ENCODE measurements at regions not wholly inside any gene's neighbourhood (a gene's known extent, or its start where the extent isn't known, plus 50 kb on each side); places are given as distances from the start of the nearest gene placed in this dataset.
"Not testable (repeated sequence)": the region's sequence is repeated elsewhere in the genome, so short reads cannot be mapped to it uniquely, and the experiment has no call there.

DNA sequence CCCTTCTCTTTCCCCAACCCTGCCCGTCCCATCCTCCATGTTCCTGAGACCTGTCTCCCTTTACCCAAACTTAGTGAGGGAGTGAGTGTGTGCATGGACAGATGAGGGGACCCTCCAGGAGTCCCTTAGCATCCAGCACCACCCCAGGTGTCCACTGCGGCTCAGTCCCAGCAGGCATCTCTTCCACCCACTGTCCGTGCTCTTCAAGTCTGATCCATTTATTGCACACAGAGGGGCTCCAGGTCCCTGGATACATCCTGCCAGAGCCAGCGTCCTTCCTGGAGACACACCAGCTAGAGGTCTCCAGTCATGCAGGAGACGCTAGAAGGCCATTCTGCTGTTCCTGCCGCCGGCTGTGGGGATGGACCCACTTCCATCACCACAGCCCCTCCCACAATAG is 239.2 kb downstream of the ADGRD1 start:
- H3K27me3 Mint-ChIP-seq (ENCODE audit: low read depth), result peaks cover 35% of the 10 kb centered on the region
- H3K4me1 Mint-ChIP-seq, result no peaks in the 10 kb centered on the region
- TF ChIP-seq, protein P1, sequence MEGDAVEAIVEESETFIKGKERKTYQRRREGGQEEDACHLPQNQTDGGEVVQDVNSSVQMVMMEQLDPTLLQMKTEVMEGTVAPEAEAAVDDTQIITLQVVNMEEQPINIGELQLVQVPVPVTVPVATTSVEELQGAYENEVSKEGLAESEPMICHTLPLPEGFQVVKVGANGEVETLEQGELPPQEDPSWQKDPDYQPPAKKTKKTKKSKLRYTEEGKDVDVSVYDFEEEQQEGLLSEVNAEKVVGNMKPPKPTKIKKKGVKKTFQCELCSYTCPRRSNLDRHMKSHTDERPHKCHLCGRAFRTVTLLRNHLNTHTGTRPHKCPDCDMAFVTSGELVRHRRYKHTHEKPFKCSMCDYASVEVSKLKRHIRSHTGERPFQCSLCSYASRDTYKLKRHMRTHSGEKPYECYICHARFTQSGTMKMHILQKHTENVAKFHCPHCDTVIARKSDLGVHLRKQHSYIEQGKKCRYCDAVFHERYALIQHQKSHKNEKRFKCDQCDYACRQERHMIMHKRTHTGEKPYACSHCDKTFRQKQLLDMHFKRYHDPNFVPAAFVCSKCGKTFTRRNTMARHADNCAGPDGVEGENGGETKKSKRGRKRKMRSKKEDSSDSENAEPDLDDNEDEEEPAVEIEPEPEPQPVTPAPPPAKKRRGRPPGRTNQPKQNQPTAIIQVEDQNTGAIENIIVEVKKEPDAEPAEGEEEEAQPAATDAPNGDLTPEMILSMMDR (IDR thresholded peaks at IDR 0.05; ENCODE audit: unreplicated experiment in 3 of 3), result no peak
- no peaks in the 10 kb centered on the region for H3K36me3 Mint-ChIP-seq (ENCODE audit: low read depth)
- no peak overlapping the region for H3K27ac Mint-ChIP-seq
- H3K4me3 Mint-ChIP-seq, result no peak overlapping the region
- H3K9me3 Mint-ChIP-seq, result peaks cover under 1% of the 10 kb centered on the region

DNA sequence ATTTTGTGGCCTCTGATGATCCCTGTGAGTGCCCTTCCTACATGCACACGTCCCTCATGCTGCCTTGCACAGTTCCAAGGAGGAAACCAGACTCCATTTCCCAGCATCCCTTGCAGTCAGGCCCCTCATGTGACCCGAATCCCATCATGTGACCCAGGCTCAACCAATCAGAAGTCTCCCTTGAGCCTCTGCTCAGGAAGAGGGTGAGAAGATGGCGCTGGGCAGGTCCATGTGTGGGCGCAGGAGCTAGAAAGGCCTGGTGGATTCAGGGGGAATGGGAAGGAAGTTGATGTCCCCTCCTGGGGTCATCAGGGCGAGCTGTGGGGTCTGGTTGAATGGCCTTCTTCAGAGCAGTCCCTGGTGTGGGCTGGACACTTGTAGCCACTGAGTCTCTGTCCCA is 240.5 kb downstream of the ADGRD1 start:
- Mint-ChIP-seq H3K4me3 (no peak overlapping the region), H3K4me1 (no peaks in the 10 kb centered on the region), H3K9me3 (peaks cover 2% of the 10 kb centered on the region), H3K36me3 (ENCODE audit: low read depth) (no peaks in the 10 kb centered on the region), H3K27me3 (ENCODE audit: low read depth) (peaks cover 34% of the 10 kb centered on the region), H3K27ac (no peak overlapping the region)
- TF ChIP-seq, protein P1 (IDR thresholded peaks at IDR 0.05; ENCODE audit: unreplicated experiment in 3 of 3), result no peak

DNA sequence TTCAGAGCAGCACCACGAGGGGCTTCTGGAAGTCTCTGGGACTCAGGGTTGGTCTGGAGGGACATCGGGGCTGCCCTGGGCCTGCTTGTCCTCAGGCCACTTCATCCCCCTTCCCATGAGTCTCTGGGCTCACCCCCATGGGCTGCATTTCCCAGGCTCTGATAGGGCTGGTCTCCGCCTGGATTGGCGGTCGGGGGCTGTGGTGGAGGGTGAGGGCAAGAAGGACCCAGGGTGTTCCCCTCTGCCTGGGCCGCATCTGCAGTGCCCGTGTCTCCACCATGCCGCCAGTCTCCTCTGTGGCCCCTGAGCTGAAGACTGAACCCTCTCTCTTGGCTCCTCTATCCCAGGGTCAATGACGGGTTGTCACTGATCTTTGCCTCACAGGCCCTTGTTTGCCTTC is 242.1 kb downstream of the ADGRD1 start:
- Mint-ChIP-seq H3K27ac (no peak overlapping the region), H3K36me3 (ENCODE audit: low read depth) (no peaks in the 10 kb centered on the region), H3K27me3 (ENCODE audit: low read depth) (peaks cover 29% of the 10 kb centered on the region), H3K9me3 (peaks cover 2% of the 10 kb centered on the region), H3K4me1 (no peaks in the 10 kb centered on the region), H3K4me3 (no peak overlapping the region)
- TF ChIP-seq, protein P1 (IDR thresholded peaks at IDR 0.05; ENCODE audit: unreplicated experiment in 3 of 3), result no peak

DNA sequence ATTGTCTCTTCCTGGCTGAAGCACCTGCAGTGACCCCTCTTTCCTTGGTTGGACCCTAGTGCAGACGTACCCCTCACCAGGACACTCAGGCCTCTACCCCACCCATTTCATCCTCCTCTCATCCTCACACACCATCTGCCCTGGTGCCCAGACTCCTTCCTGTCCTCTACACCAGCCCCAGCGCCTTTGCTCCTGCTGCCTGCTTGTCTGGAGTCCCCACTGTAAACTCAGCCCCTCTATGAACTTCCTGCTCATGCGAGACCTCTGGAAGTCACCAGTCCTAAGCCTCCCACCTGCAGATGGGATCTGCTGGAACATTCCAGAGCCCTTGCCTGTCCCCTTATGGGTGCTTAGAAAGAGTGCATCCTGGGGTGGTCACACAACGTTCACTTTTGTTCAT is 242.5 kb downstream of the ADGRD1 start:
- Mint-ChIP-seq H3K27me3 (ENCODE audit: low read depth) (peaks cover 27% of the 10 kb centered on the region), H3K4me1 (no peaks in the 10 kb centered on the region), H3K9me3 (peaks cover 2% of the 10 kb centered on the region), H3K27ac (no peak overlapping the region), H3K4me3 (no peak overlapping the region), H3K36me3 (ENCODE audit: low read depth) (no peaks in the 10 kb centered on the region)
- TF ChIP-seq, protein P1 (IDR thresholded peaks at IDR 0.05; ENCODE audit: unreplicated experiment in 3 of 3), result no peak

DNA sequence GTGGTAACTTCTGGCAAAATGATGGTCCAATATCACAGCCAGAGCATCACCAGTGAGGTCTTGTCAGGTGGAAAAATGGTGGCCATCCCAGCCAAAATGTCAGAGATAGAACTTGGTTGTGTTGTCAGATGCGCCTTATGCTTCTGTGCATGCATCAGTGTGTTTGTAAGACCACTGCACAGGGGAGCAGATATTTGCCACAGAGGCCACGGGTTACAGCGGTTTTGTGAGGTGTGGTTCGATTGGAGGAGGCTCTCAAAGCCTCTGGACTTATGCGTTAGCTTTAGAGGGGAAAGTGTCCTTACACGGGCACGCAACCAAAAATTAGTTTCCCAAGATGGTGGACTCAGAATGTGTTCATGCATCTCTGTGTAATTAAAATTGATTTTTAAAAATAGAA is 243.8 kb downstream of the ADGRD1 start:
- H3K4me3 Mint-ChIP-seq, result no peak overlapping the region
- no peaks in the 10 kb centered on the region for H3K36me3 Mint-ChIP-seq (ENCODE audit: low read depth)
- H3K27me3 Mint-ChIP-seq (ENCODE audit: low read depth), result peaks cover 20% of the 10 kb centered on the region
- H3K27ac Mint-ChIP-seq, result no peak overlapping the region
- no peaks in the 10 kb centered on the region for H3K4me1 Mint-ChIP-seq
- TF ChIP-seq, protein P1 (IDR thresholded peaks at IDR 0.05; ENCODE audit: unreplicated experiment in 3 of 3), result no peak
- H3K9me3 Mint-ChIP-seq, result peaks cover 2% of the 10 kb centered on the region

DNA sequence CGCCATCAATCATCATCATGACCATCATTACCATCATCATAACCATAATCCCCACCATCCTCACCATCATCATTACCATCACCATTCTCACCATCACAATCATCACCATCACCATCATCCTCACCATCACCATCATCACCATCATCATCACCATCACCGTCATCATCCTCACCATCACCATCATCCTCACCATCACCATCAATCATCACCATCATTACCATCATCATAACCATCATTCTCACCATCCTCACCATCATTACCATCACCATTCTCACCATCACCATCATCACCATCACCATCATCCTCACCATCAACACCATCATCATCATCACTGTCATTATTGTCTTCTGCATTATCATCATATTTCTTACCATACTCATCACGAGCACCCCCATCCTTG is 245.5 kb downstream of the ADGRD1 start:
- no peaks in the 10 kb centered on the region for H3K36me3 Mint-ChIP-seq (ENCODE audit: low read depth)
- H3K4me1 Mint-ChIP-seq, result no peaks in the 10 kb centered on the region
- no peak overlapping the region for H3K4me3 Mint-ChIP-seq
- H3K27me3 Mint-ChIP-seq (ENCODE audit: low read depth), result peaks cover 11% of the 10 kb centered on the region
- H3K27ac Mint-ChIP-seq, result no peak overlapping the region
- H3K9me3 Mint-ChIP-seq, result peaks cover 2% of the 10 kb centered on the region
- TF ChIP-seq, protein P1 (IDR thresholded peaks at IDR 0.05; ENCODE audit: unreplicated experiment in 3 of 3), result no peak

DNA sequence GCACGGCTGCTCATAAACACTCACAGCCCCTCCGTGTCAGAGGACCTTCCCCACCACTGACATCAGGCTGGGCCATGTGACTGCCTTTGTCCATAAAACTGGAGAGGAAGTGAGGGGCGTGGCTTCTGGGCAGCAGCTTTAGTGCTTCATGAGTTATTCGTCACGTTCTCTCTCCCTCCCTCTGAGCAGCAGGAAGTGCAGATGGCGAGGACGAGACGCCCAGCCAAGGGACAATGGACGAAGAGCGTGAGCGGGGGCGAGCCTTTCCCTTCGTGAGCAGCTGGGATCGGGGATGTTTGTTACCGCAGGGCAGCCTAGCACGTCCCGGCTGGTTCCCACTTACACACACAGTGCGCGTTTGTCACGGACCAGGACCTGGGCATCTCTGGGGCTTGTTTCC is 248.2 kb downstream of the ADGRD1 start:
- not testable (repeated sequence) for H3K4me1 Mint-ChIP-seq; H3K27me3 Mint-ChIP-seq (ENCODE audit: low read depth); H3K36me3 Mint-ChIP-seq (ENCODE audit: low read depth); H3K27ac Mint-ChIP-seq; H3K4me3 Mint-ChIP-seq; H3K9me3 Mint-ChIP-seq
